Endothelial cell of umbilical vein (primary cell): ENCODE measurements at regions not wholly inside any gene's neighbourhood (a gene's known extent, or its start where the extent isn't known, plus 50 kb on each side); places are given as distances from the start of the nearest gene placed in this dataset.

Experiments
- BruUV-seq: library from RNA; stranded (reverse); fragments of 400-500 nt; replicated peaks from 2 replicates; lab custom pipeline; 2021; lab: Mats Ljungman, UMichigan
- CTCF ChIA-PET: fragments of 300-600, 350-600 bp; sonication (Branson Sonifier 250); formaldehyde crosslinking; loops from one replicate; lab custom pipeline; 2021; ENCODE audit warnings: antibody characterized with exemption, inconsistent platforms; lab: Charles Lee
- POLR2A ChIA-PET: fragments of 300-600, 350-600 bp; sonication (Branson Sonifier 250); formaldehyde crosslinking; loops from one replicate; lab custom pipeline; 2021; ENCODE audit warnings: antibody characterized with exemption, inconsistent platforms; lab: Charles Lee
- DNase-seq: peaks from one replicate; pipeline ENCODE4 v3.0.0-alpha.2; 2011; ENCODE audit warnings: low read depth, low spot score
- FAIRE-seq: peaks from 2 replicates; lab custom pipeline; 2011; peaks lifted over from hg19 to GRCh38; lab: Jason Lieb, UNC
- H2AFZ ChIP-seq: 2 replicates; pipeline ENCODE4 v1.6.0; 2012; ENCODE audit warnings: low read depth, low read length, control low read depth, inconsistent platforms
- H3K27ac ChIP-seq: 2 replicates; pipeline ENCODE4 v1.5.1; 2011; ENCODE audit warnings: low read depth, mild to moderate bottlenecking, control low read depth, low read length, moderate library complexity; ENCODE audit not compliant: insufficient read depth
- H3K27me3 ChIP-seq, 2 experiments: 2 replicates each; pipeline versions ENCODE4 v1.6.0 to v1.6.1; 2011; ENCODE audit warnings: low read length in 2 of 2, mixed read lengths in 1 of 2; ENCODE audit not compliant: control insufficient read depth in 2 of 2, insufficient read depth in 2 of 2
- H3K36me3 ChIP-seq, 2 experiments: 2 replicates in 1 of 2; 3 replicates in 1 of 2; pipeline ENCODE4 v1.5.1; 2011; ENCODE audit warnings: low read length in 2 of 2, mild to moderate bottlenecking in 1 of 2, moderate library complexity in 1 of 2; ENCODE audit not compliant: control insufficient read depth in 2 of 2, insufficient read depth in 2 of 2; ENCODE audit errors: extremely low read depth in 1 of 2
- H3K4me1 ChIP-seq: 3 replicates; pipeline ENCODE4 v1.5.1; 2011; ENCODE audit warnings: mild to moderate bottlenecking, low read length; ENCODE audit not compliant: control insufficient read depth, insufficient read depth; ENCODE audit errors: extremely low read depth
- H3K4me2 ChIP-seq: 2 replicates; pipeline ENCODE4 v1.6.1; 2011; ENCODE audit warnings: low read length, control low read depth, mixed read lengths; ENCODE audit not compliant: insufficient read depth
- H3K4me3 ChIP-seq, 3 experiments: fragments of 200-600 bp in 1 of 3; sonication (generic), shearing (Covaris generic) in 1 of 3; replicated peaks in 1 of 3; 2 replicates each; pipeline ENCODE4 v1.5.1; 2011 to 2016; ENCODE audit warnings: control low read depth in 3 of 3, low read length in 3 of 3, mild to moderate bottlenecking in 2 of 3, inconsistent platforms in 1 of 3, low read depth in 1 of 3, moderate library complexity in 1 of 3; ENCODE audit not compliant: insufficient read depth in 1 of 3
- H3K79me2 ChIP-seq: 2 replicates; pipeline ENCODE4 v1.6.0; 2012; ENCODE audit warnings: low read length, inconsistent platforms; ENCODE audit not compliant: control insufficient read depth, insufficient read depth
- H3K9ac ChIP-seq: replicated peaks from 2 replicates; pipeline ENCODE3; 2011; ENCODE audit warnings: low read length, control low read depth; ENCODE audit not compliant: insufficient read depth; ENCODE audit errors: extremely low read depth
- H3K9me1 ChIP-seq: replicated peaks from 3 replicates; pipeline ENCODE4 v1.6.0; 2011; ENCODE audit warnings: mild to moderate bottlenecking, low read length; ENCODE audit not compliant: control insufficient read depth, insufficient read depth; ENCODE audit errors: extremely low read depth
- H3K9me3 ChIP-seq: replicated peaks from 2 replicates; pipeline ENCODE4 v1.5.1; 2012; ENCODE audit warnings: low read length, inconsistent platforms; ENCODE audit not compliant: control insufficient read depth, insufficient read depth
- H4K20me1 ChIP-seq: replicated peaks from 2 replicates; pipeline ENCODE3; 2011; ENCODE audit warnings: mild to moderate bottlenecking, low read length; ENCODE audit not compliant: control insufficient read depth, insufficient read depth; ENCODE audit errors: extremely low read depth
- EZH2 ChIP-seq: IDR thresholded peaks from 2 replicates; pipeline ENCODE4 v1.6.1; 2012; ENCODE audit warnings: borderline replicate concordance, low read depth, mild to moderate bottlenecking, moderate library complexity, low read length, inconsistent platforms; ENCODE audit not compliant: severe bottlenecking
- FOS ChIP-seq: IDR thresholded peaks from 2 replicates; pipeline ENCODE4 v1.6.1; 2011; ENCODE audit warnings: mild to moderate bottlenecking, low read length, moderate library complexity, borderline replicate concordance; ENCODE audit not compliant: insufficient read depth
- GATA2 ChIP-seq: IDR thresholded peaks from 2 replicates; pipeline ENCODE4 v1.7.0; 2011; ENCODE audit warnings: low read depth, mild to moderate bottlenecking, moderate library complexity, mixed read lengths, low read length; ENCODE audit not compliant: insufficient read length, insufficient read depth
- JUN ChIP-seq: IDR thresholded peaks from 2 replicates; pipeline ENCODE4 v1.6.1; 2011; ENCODE audit warnings: borderline replicate concordance, low read depth; ENCODE audit not compliant: insufficient read length, insufficient read depth
- MYC ChIP-seq: IDR thresholded peaks from one replicate; pipeline ENCODE4 v1.6.1; 2011; ENCODE audit warnings: mild to moderate bottlenecking, low read depth, low read length
- POLR2A ChIP-seq: IDR thresholded peaks from 2 replicates; pipeline ENCODE4 v1.6.1; 2012; ENCODE audit warnings: low read depth, mild to moderate bottlenecking, control low read depth, low read length
- POLR2AphosphoS5 ChIP-seq: IDR thresholded peaks from 2 replicates; pipeline ENCODE4 v1.6.1; 2012; ENCODE audit warnings: low read depth, mild to moderate bottlenecking, control low read depth, low read length, moderate library complexity; ENCODE audit not compliant: insufficient read depth
- dilution Hi-C: fragments of 300-500 bp; cut with MboI; formaldehyde crosslinking; loops from one replicate; pipeline ENCODE4 v1.15.0; 2019; ENCODE audit warnings: low sequenced_read_pairs; ENCODE audit not compliant: extremely low pct_ligation_motif_present
- intact Hi-C: fragments of 100-400 bp; cut with micrococcal nuclease; formaldehyde crosslinking; loops from one replicate; pipeline ENCODE4 v1.10.0; 2022
- TF ChIP-seq, protein P1 (sequence below), 2 donors: IDR thresholded peaks; 1 replicate in 1 of 2; 2 replicates in 1 of 2; pipeline ENCODE4 v1.5.1; 2011; ENCODE audit warnings: low read length in 2 of 2, mild to moderate bottlenecking in 2 of 2, moderate library complexity in 2 of 2, control low read depth in 1 of 2, inconsistent platforms in 1 of 2, low read depth in 1 of 2; ENCODE audit not compliant: insufficient read depth in 1 of 2; ENCODE audit errors: extremely low read depth in 1 of 2
- TF ChIP-seq, protein P2 (sequence below): IDR thresholded peaks from 2 replicates; pipeline ENCODE4 v1.6.1; 2011; ENCODE audit not compliant: insufficient read depth, insufficient read length

DNA sequence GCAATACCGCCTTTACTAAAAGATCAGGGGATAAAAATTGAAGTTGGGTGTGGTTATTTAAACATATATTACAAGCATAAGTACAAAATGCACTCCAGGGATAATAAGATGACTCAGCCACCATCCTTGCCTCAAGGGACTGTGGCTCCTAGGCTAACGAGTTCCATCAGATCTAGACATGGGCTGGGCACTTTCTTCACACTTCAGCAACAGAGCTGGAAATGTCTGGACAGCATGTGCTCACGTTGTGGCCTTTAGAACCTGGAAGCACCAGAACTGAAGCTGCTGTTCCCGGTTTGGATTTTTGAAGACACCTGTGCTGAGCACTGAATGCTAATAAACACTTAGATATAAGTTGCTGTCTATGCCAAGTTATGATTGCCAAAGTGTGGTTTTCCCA lies 384.2 kb upstream of the SALL3 start:
- Histone ChIP-seq H3K4me1 (no peaks in the 10 kb centered on the region), H4K20me1 (no peaks in the 10 kb centered on the region), H3K4me2 (no peak overlapping the region), H3K9me1 (no peaks in the 10 kb centered on the region), H2AFZ (no peak overlapping the region), H3K27ac (no peak overlapping the region), H3K4me3 (no peak overlapping the region), H3K36me3 (no peaks in the 10 kb centered on the region), H3K9ac (no peak overlapping the region), H3K9me3 (peaks cover 4% of the 10 kb centered on the region), H3K27me3 (no peaks in the 10 kb centered on the region), H3K79me2 (no peaks in the 10 kb centered on the region)
- POLR2A ChIA-PET: no interaction called here
- TF ChIP-seq MYC: no peak
- TF ChIP-seq POLR2AphosphoS5: no peak
- TF ChIP-seq POLR2A: no peak
- no peak for TF ChIP-seq EZH2
- TF ChIP-seq GATA2: no peak
- TF ChIP-seq, protein P1, sequence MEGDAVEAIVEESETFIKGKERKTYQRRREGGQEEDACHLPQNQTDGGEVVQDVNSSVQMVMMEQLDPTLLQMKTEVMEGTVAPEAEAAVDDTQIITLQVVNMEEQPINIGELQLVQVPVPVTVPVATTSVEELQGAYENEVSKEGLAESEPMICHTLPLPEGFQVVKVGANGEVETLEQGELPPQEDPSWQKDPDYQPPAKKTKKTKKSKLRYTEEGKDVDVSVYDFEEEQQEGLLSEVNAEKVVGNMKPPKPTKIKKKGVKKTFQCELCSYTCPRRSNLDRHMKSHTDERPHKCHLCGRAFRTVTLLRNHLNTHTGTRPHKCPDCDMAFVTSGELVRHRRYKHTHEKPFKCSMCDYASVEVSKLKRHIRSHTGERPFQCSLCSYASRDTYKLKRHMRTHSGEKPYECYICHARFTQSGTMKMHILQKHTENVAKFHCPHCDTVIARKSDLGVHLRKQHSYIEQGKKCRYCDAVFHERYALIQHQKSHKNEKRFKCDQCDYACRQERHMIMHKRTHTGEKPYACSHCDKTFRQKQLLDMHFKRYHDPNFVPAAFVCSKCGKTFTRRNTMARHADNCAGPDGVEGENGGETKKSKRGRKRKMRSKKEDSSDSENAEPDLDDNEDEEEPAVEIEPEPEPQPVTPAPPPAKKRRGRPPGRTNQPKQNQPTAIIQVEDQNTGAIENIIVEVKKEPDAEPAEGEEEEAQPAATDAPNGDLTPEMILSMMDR (IDR thresholded peaks at IDR 0.05; ENCODE audit: extremely low read depth in 1 of 2, insufficient read depth in 1 of 2, low read depth in 1 of 2, low read length in 2 of 2): no peak
- TF ChIP-seq FOS: no peak
- TF ChIP-seq, protein P2, sequence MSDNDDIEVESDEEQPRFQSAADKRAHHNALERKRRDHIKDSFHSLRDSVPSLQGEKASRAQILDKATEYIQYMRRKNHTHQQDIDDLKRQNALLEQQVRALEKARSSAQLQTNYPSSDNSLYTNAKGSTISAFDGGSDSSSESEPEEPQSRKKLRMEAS: no peak
- TF ChIP-seq JUN: no peak
- CTCF ChIA-PET: no interaction called here
- no peak for FAIRE-seq
- BruUV-seq: no TSS peak
- DNase-seq: no peak
- intact Hi-C loops: no loop called here
- dilution Hi-C loops: no loop called here
